KMS-11 (cell line): ENCODE measurements at regions not wholly inside any gene's neighbourhood (a gene's known extent, or its start where the extent isn't known, plus 50 kb on each side); places are given as distances from the start of the nearest gene placed in this dataset.

Experiments
- H2AFZ ChIP-seq: fragments of 200-600 bp; sonication (generic); 2 replicates; pipeline ENCODE4 v1.6.1; 2016; ENCODE audit warnings: antibody characterized with exemption, mixed run types, low read depth
- H3K27ac ChIP-seq: fragments of 200-600 bp; sonication (generic); 2 replicates; pipeline ENCODE4 v1.6.1; 2016; ENCODE audit warnings: mild to moderate bottlenecking, mixed run types
- H3K27me3 ChIP-seq: fragments of 200-600 bp; sonication (generic); 2 replicates; pipeline ENCODE4 v1.6.1; 2017; ENCODE audit warnings: mild to moderate bottlenecking, low read depth, mixed run types, moderate library complexity; ENCODE audit not compliant: insufficient read depth
- H3K36me3 ChIP-seq: fragments of 200-600 bp; sonication (generic); 2 replicates; pipeline ENCODE4 v1.6.1; 2017; ENCODE audit warnings: mild to moderate bottlenecking, mixed run types; ENCODE audit not compliant: insufficient read depth
- H3K4me1 ChIP-seq: fragments of 200-600 bp; sonication (generic); 2 replicates; pipeline ENCODE4 v1.6.1; 2016; ENCODE audit warnings: mild to moderate bottlenecking, low read depth, mixed run types; ENCODE audit not compliant: poor library complexity, severe bottlenecking
- H3K4me2 ChIP-seq: fragments of 200-600 bp; sonication (generic); 2 replicates; pipeline ENCODE4 v1.7.0; 2016; ENCODE audit warnings: mild to moderate bottlenecking, mixed run types
- H3K4me3 ChIP-seq: fragments of 200-600 bp; sonication (generic); IDR thresholded peaks from 2 replicates; pipeline ENCODE4 v1.6.1; 2017; ENCODE audit warnings: low read depth, low read length, mixed read lengths; ENCODE audit not compliant: insufficient read depth
- H3K79me2 ChIP-seq: fragments of 200-600 bp; sonication (generic); 2 replicates; pipeline ENCODE4 v1.6.1; 2016; ENCODE audit warnings: low read depth, mixed run types; ENCODE audit not compliant: insufficient read depth
- H3K9ac ChIP-seq: fragments of 200-600 bp; sonication (generic); 2 replicates; pipeline ENCODE4 v1.6.1; 2016; ENCODE audit warnings: mild to moderate bottlenecking, mixed run types
- H4K20me1 ChIP-seq: fragments of 200-600 bp; sonication (generic); 2 replicates; pipeline ENCODE4 v1.6.1; 2016; ENCODE audit warnings: mild to moderate bottlenecking, mixed run types; ENCODE audit not compliant: insufficient read depth
- CTCF ChIP-seq: fragments of 200-600 bp; sonication (generic); conservative IDR thresholded peaks from 2 replicates; pipeline ENCODE4 v1.6.1; 2017; ENCODE audit warnings: low read depth, mild to moderate bottlenecking, antibody characterized with exemption, low read length, moderate library complexity, mixed read lengths

GRCh38 chr1:192914092-192914491 is 105.3 kb downstream of the RGS2 start:
- no peak overlapping the region for H3K27ac ChIP-seq
- no peaks in the 10 kb centered on the region for H3K36me3 ChIP-seq
- no peak overlapping the region for H3K4me2 ChIP-seq
- H3K4me1 ChIP-seq: peaks cover 8% of the 10 kb centered on the region
- H2AFZ ChIP-seq: no peak overlapping the region
- H4K20me1 ChIP-seq: no peaks in the 10 kb centered on the region
- TF ChIP-seq CTCF: no peak
- H3K79me2 ChIP-seq: no peaks in the 10 kb centered on the region
- H3K9ac ChIP-seq: no peak overlapping the region
- H3K4me3 ChIP-seq: no peak overlapping the region
- H3K27me3 ChIP-seq: no peaks in the 10 kb centered on the region

- Histone ChIP-seq H3K9ac (no peak overlapping the region), H3K4me3 (no peak overlapping the region), H3K27ac (no peak overlapping the region), H3K4me2 (no peak overlapping the region), H3K79me2 (no peaks in the 10 kb centered on the region), H2AFZ (no peak overlapping the region), H3K36me3 (no peaks in the 10 kb centered on the region), H3K4me1 (peaks cover 8% of the 10 kb centered on the region), H4K20me1 (no peaks in the 10 kb centered on the region), H3K27me3 (no peaks in the 10 kb centered on the region)
- no peak for TF ChIP-seq CTCF
Observed at GRCh38 chr1:192914696-192915095, 105.9 kb downstream of the RGS2 start.

- H3K27me3 ChIP-seq: no peaks in the 10 kb centered on the region
- no peaks in the 10 kb centered on the region for H3K36me3 ChIP-seq
- no peaks in the 10 kb centered on the region for H3K79me2 ChIP-seq
- peaks cover 8% of the 10 kb centered on the region for H3K4me1 ChIP-seq
- H2AFZ ChIP-seq: no peak overlapping the region
- no peak overlapping the region for H3K27ac ChIP-seq
- no peak overlapping the region for H3K4me2 ChIP-seq
- H3K9ac ChIP-seq: no peak overlapping the region
- no peak overlapping the region for H3K4me3 ChIP-seq
- no peaks in the 10 kb centered on the region for H4K20me1 ChIP-seq
- TF ChIP-seq CTCF: no peak
Observed at GRCh38 chr1:192916021-192916420, 107.2 kb downstream of the RGS2 start.

GRCh38 chr1:192918259-192918658 is 109.4 kb downstream of the RGS2 start:
- no peak for TF ChIP-seq CTCF
- Histone ChIP-seq H3K4me3 (no peak overlapping the region), H4K20me1 (no peaks in the 10 kb centered on the region)

More at GRCh38 chr1:192918259-192918658, 109.4 kb downstream of the RGS2 start:
- H3K27ac ChIP-seq: no peak overlapping the region
- no peak overlapping the region for H2AFZ ChIP-seq
- no peaks in the 10 kb centered on the region for H3K27me3 ChIP-seq
- H3K79me2 ChIP-seq: no peaks in the 10 kb centered on the region
- H3K9ac ChIP-seq: no peak overlapping the region
- no peaks in the 10 kb centered on the region for H3K36me3 ChIP-seq
- H3K4me2 ChIP-seq: no peak overlapping the region
- peaks cover 8% of the 10 kb centered on the region for H3K4me1 ChIP-seq
